ENCODE measurements at regions not wholly inside any gene's neighbourhood (a gene's known extent, or its start where the extent isn't known, plus 50 kb on each side); places are given as distances from the start of the nearest gene placed in this dataset.

DNA sequence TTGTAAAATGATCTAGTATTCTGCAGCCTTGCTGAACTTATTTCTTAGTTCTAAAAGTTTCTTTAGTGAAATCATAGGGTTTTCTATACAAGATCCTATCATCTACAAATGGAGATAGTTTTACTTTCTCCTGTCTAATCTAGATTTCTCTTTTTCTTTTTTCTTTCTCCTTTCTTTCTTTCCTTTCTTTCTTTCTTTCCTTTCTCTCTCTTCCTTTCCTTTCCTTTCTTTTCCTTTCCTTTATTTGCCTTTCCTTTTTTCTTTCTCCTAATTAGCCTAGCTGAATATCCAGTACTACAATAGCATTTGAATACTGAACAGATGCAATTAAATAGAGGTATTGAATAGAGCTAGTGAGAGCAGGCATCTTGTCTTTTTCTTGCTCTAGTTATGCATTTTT is 186.6 kb upstream of the SPAG17 start:
- TF ChIP-seq CTCF (IDR thresholded peaks at IDR 0.05; ENCODE audit: low read depth, low read length, poor library complexity, severe bottlenecking) (no peak), EZH2phosphoT487 (IDR thresholded peaks at IDR 0.05; ENCODE audit: borderline replicate concordance, low read length) (no peak)
